GM21576 (cell line): ENCODE measurements at regions not wholly inside any gene's neighbourhood (a gene's known extent, or its start where the extent isn't known, plus 50 kb on each side); places are given as distances from the start of the nearest gene placed in this dataset.
A peak's percentile ranks its signal among the peaks of the same experiment; 100 is the strongest.
"Not testable (repeated sequence)": the region's sequence is repeated elsewhere in the genome, so short reads cannot be mapped to it uniquely, and the experiment has no call there.

Experiments used
- ATAC-seq: cut with Tn5 transposase; IDR thresholded peaks from one replicate; pipeline ENCODE4 v1.9.1; 2021; ENCODE audit warnings: mild to moderate bottlenecking, moderate library complexity; ENCODE audit not compliant: unreplicated experiment

DNA sequence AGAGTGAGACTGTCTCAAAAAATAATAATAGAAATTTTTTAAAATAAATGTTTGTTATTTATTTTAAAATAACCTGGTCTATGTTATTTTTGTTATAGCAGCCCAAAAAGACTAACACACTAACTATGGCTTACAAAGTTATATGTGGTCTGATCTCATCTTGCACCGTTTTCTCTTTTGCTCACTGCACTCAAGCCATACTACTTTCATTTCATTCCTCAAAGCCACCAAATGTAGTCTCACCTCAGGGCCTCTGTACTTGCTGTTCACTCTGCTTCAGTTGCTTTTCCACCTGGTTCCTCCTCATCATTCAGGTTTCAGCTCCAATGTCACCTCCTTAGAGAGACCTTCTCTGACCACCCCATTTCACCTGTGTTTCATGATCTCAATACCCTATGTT is 55.2 kb upstream of the MDM1 start:
- no peak for ATAC-seq

DNA sequence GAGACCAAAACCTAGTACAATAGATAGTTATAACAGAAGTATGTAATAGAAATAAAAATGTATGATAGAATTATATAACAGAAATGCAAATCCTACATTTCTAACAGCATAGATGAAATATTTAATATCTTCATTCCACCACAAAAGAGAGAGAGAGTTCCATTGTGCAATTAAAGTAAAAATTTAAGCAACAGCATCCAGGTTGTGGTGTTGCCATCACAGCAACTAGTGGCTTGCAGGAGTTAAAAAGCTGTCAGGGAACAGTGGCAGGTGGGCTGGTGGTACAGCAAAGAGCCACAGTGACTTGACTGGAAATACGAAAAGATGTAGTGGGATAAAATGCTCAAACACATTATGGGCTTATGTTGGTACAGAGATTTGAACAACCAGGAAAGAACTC is 57.1 kb upstream of the MDM1 start:
- ATAC-seq: no peak

DNA sequence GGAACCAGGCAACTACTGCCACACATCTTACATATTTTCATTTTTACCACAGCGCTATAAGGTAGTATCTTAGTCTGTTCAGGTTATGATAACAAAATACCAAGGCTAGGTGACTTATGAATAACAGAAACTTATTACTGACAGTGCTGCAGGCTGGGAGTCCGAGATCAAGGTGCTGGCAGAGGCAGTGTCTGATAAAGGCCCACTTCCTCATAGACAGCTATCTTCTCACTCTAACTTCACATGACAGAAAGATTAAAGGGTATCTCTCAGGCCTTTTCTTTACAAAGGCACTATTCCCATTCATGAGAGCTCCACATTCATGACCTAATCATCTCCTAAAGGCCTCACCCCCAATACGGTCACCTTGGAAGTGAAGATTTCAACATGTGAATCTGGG is 59.8 kb upstream of the MDM1 start:
- no peak for ATAC-seq

DNA sequence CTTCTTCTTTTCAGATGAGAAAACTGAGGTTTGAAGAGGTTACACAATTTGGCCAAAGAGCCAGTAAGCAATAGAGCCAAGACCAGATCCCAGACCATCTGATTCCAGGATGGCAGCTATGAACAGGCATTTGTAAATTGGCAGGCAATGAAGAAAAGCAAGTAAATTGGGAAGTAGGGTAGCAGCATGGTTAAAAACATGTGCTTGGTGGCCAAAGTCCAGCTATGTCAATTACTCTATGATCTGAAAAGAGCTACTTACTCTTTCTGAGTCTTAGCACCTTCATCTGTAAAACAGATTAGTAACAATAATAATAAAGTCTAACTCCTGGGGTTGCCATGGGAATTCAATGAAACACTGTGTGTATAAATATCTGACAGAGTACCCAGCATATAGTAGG is 60.2 kb upstream of the MDM1 start:
- no peak for ATAC-seq

DNA sequence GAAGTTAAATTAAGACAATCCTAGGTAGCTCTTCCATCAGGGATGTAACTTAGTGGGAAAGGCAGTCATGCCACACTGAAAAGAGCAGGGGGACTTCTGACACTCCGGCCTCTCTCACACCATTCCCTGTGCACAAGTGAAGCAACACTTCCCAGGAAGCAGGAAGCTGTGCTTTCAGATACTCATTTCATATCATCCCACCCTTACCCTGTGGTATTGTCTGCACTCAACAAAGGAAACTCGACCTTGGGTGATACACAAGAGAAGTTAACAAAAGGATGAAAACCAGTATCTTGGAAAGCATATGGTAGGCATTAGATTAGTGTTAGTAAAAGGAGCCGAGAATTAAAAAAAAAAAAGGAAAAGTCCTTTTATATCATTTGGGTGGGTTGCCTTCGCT is 61.3 kb upstream of the MDM1 start:
- no peak for ATAC-seq

DNA sequence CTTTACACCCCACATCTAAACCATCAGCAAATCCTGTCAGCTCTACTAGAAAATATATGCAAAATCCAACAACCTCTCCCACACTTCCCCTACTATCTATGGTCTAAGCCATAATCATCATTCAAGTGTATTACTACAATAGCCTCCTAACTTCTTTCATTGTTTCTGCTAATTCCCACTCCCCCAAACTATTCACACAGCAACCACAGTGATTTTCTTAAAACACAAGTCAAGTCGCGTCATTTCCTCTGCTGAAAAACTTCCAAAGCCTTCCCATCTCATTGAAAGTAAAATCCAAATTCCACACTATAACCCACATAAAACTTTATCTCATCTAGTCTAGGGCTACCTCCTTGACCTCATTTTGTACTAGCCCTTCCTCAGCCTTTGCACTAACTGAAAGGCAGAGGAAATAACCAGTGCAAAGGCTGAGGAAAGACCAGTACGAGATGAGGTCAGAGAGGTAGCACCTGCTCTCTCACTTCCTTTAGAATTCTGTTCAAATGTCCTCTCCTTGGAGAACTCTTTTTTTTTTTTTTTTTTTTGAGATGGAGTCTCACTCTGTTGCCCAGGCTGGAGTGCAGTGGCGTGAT is 65.5 kb upstream of the MDM1 start:
- no peak for ATAC-seq

DNA sequence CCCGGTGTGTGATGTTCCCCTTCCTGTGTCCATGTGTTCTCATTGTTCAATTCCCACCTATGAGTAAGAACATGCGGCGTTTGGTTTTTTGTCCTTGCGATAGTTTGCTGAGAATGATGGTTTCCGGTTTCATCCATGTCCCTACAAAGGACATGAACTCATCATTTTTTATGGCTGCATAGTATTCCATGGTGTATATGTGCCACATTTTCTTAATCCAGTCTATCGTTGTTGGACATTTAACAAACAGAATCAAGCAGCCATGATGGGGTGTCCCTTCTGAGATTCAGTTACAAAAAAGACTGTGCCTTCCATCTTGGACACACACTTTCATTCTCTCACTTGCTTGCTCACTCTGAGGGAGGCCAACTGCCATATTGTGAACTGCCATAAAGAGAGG is 66.5 kb upstream of the MDM1 start:
- ATAC-seq: not testable (repeated sequence)

DNA sequence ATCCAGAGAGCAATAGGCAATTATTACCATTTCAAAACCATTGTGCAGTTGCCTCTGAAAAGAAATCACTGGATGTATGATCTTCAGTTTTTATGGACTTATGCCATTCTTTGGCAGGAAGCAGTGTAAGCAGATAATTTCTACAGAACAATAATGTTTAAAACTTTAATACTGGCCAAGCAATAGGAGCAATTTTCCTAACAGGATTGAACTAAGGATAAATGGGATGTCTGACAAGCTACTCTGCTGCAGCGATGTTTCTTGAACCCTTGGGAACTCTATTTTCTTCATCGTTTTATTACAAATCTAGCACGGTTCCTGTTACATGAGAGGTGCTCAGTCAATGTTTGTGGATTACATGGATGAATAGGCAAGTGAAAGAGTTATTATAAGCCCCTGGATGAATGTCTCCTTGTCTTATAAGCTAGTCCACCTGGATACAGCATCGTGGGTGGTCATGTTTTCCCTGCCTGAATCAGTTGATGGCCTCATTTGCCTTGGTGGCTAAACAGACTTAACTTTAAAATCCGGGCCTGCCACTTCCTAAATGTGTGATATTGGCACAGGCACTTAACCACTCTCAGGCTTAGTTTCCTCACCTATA is 68.2 kb upstream of the MDM1 start:
- no peak for ATAC-seq

DNA sequence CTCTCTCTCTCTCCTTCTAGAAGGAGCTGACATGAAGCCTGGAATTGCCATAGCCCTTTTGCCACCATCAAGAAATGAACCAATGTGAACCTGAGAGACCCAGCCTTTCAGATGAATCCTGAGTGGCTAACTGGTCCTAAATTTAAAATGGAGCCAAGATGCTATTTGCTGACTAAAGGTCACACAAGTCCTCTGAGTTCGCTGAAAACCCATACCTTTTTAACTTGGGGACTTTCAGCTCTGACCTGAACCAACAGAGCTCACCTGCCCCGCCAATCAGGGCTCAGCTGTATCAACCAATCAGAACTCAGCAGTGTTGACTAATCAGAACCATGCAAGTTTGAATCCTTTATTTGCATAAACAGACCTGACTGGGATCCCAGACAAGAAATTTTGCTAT is 70.3 kb upstream of the MDM1 start:
- ATAC-seq: no peak

DNA sequence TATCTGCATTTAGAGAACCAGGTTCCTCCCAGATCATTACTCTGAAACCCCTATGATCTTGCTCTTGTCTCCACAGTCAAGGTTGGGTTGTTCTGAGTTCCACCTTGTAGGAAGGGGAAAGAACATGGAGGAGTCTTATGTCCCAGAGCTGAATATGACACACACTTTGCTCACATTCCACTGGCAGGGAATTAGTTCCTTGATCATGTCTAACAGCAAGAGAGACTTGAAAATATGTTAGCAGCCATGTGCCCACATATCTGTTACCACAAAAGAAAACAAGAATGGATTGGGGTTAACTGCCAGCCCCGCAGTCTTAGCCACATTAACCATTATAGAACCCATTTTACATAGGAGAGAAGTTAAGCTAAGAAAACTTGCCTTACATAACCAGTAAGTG is 71.1 kb upstream of the MDM1 start:
- ATAC-seq: no peak

DNA sequence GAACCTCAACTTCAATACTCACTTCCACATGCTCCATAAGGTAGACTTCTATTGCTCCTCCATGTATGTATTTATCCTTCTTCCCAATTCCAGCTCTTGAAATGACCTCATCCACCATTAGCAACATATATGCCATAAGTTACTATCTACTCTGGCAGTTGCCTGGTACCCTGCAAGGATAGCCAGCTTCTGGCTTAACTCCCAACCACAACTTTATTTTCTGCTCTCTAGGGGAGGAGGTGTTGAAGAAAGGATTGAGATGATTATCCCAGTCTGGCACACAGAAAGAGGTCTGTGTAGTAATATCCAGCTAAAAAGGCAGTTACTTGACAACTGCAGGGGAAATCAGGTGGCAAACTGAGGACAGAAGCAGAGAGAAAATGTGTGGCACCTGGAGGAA is 71.5 kb upstream of the MDM1 start:
- no peak for ATAC-seq

DNA sequence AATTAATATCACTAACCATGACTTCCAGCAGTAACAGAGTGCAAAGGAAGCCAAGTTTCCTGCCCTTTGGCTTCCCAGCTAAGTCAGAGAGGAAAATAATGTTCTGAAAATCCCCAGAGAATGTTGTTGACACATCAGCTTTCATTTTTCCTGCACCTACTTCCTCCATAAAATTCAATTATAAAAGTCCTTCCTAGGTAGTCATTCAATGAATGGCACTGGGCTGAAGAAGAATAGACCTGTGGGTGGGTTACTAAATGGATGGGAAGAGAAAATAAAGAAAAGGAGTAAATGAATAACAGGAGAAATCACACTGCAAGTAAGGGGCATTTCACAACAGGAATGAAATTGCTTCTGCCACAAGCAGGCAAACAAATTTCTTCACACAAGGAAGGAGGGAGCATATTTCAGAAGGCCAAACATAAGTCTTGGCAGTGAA is 73.2 kb upstream of the MDM1 start:
- ATAC-seq: no peak

DNA sequence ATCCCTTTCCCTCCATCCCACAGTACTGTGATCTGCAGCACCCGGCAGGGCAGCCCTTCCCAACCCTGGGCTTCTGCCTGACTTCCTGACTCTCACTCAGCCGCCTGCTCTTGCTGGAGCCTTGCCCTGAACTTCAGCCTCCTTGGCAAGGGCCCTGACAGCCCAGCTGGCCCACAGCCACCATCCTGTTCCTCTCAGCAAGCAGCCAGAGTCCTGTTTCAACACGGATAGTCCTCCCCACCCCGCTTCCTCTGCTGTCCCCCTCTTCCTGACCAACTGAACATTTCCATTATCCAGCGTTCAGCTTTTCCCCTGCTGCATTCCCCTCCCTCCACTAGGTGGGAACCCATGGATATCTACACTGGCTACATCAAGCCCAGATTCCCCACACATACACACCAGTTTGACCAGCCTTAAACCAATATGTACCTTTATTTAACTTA is 74.0 kb upstream of the MDM1 start:
- no peak for ATAC-seq

DNA sequence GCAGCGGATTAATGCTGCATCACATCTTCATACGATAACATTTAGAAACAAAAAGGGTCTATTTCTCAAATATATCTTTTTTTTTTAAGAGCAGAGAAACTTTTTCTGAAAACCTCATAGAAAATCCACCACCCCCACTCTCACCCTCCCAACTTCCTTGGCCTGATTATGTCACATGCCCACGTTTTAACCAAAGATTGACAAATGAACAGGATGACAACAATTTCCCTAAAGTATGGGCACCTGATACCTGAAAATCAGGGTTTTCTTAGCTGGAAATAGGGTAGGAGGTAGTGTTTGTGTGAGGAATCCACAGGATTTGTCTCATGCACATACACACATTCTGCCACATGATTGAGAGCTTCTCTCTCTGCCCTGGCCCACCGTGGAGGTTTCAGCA is 74.7 kb upstream of the MDM1 start:
- ATAC-seq: no peak

DNA sequence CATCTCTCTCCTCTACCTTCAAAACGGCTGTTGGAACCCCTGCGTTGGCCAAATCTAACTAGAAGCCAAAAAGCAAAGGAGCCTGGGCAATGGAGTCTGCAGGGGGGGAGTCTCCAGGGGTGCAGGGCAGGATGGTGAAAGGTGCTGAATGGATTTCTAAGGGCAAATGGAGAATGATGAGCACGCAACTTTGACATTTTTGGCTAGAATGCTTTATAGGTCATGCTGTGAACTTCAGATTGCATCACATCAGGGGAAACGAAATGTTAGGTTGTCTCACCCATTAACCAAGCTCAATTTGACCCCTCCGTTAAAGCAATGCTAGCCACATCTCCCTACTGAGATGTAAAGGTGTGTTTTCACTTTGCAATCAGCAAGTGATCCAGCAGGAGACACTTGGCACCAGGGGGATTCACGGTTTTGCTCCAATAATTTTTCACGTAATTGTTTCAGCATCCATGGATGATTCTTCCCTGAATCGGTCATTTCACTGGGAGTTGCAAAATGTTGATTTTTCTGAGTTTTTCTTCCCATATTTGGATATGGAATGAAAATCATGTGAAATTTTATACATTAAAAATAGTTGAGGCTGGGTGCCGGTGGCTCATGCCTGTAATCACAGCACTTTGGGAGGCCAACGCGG is 78.0 kb upstream of the MDM1 start:
- ATAC-seq: no peak

DNA sequence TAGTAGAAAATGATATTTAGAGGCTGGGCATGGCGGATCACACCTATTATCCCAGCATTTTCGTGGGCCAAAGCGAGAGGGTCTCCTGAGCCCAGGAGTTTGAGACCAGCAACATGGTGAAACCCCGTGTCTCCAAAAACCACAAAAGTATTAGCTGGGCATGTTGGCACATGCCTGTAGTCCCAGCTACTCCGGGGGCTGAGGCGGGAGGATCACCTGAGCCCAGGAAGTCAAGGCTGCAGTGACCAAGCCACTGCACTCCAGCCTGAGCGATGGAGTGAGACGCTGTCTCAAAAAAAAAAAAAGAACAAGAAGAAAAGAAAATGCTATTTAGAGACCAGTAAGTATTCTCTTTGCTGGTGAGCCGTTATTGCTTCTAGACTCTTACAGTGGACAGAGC is 79.2 kb upstream of the MDM1 start:
- no peak for ATAC-seq

DNA sequence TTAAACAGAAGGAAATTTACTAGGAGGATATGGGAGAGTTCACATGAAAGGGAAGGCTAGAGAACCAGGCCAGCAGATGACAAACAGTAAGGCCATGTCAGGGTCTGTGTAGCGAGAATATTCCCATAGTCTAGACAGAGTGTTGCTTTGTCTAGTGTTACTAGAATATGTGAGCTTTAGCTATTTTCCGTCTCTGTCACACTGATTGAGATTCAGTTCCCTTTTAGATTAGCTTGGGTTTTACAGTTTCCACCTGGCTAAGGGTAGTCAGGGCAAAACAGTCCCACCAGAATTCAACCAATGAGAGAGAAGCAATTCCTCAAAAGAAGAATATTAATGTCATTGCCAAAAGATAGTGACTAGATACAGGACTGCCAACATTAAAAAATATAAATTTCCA is 82.8 kb upstream of the MDM1 start:
- peak; percentile 60 for ATAC-seq

DNA sequence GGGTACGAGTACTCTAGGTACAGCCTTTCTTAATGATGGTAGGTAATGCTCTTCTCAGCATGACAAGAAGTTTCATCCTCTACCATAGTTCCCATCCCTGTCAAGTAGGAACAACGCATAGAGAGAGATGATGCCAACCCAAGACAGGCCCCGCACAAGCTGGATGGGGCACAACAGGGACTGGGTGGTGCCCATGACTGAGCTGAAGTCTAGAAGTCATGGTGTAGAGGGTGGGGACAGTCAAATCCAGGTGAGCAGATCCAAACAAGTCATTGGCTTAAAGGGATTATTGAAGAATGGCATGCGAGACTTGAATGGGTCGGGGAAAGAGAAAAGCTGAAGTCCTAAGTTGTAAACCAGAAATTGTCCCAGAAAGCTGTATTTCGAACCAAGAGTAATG is 84.2 kb upstream of the MDM1 start:
- ATAC-seq: no peak

DNA sequence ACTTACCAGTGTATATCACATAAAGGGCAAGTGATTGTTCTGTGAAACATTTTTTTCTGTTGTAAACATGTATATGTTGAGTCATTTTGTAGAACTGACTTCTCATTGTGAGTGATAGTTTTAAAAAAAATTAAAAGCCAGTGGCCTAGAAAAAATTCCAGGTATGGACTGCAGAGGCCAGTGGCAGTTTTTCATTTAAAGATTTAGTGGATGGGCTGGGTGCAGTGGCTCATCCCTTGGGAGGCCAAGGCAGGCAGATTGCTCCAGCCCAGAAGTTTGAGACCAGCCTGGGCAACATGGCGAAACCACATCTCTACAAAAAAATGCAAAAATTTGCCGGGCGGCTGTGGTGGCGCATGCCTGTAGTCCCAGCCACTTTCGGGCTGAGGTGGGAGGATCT is 84.7 kb upstream of the MDM1 start:
- no peak for ATAC-seq

DNA sequence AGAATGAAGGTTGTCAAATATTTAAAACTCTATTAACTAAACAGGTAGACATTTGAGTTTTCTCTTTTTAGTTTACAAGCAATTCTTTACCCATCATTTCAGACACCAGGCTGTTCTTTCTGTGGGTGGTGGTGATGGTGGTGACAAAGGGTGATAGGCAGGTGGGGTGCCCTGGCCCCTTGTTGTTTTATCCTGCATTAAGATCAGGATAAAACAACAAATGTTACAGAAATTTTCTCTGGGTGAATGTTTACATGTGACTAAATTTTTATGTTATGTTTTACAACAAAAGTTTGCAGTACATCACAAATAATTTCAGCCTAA is 85.9 kb upstream of the MDM1 start:
- no peak for ATAC-seq

DNA sequence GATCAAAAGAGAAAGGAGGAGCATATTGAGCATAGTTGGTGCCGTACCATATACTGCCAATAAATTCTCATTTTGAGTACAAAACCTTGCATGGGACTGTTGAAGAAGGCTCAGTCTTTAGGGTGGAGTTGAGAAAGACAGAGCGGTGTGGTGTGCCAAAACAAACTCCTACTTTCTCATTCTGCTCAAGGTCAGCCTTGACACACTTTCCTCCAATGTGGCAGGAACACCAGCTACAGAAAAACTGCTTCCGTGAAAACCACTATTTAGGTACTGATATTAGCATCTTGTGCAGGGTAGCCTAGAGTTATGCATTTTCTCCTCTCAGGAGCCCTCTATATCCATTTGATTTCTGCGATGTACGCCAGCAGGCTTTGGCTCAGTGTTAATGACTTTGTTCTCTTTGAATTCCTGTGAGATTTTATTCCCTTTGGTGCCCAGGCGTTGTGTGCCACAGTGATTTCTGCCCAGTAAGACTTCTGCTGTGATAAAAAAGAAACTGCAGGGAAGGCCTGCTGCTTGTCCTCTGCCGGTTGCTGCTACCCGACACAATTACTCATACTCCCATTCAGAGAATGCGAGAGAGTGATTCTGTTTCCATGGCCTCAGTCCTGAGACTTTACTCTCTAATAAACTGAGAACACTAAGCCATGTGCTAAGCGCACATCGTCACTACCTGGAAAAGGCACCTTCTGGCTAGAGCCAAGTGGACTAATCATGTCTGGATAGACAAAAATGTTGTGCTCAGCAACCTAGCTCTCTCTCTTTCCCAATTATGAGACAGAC is 88.3 kb upstream of the MDM1 start:
- no peak for ATAC-seq

DNA sequence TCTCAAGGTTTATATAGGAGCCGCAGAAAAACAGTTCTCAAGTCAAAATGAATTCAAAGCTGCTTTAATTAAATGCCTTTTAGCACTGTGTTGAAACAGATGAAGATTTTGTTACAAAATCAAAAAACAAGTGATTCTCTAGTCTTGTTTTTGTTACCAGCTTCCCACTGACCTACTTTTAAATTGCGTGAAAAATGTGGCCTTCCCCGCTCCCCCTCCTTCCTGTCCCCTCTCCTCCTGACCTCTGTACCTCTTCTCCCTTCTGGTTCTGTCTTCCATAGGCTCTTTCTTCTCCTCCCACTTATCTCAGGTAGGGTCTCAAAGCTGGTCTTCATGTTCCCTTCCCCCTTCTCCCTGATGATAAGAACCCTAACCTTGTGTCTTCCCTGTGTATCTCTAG is 90.0 kb upstream of the MDM1 start:
- no peak for ATAC-seq
